GM21423 (cell line): ENCODE measurements at regions not wholly inside any gene's neighbourhood (a gene's known extent, or its start where the extent isn't known, plus 50 kb on each side); places are given as distances from the start of the nearest gene placed in this dataset.
"Not testable (repeated sequence)": the region's sequence is repeated elsewhere in the genome, so short reads cannot be mapped to it uniquely, and the experiment has no call there.

Experiments used
- ATAC-seq: cut with Tn5 transposase; IDR thresholded peaks from one replicate; pipeline ENCODE4 v1.9.1; 2021; ENCODE audit warnings: mild to moderate bottlenecking, moderate library complexity; ENCODE audit not compliant: unreplicated experiment

DNA sequence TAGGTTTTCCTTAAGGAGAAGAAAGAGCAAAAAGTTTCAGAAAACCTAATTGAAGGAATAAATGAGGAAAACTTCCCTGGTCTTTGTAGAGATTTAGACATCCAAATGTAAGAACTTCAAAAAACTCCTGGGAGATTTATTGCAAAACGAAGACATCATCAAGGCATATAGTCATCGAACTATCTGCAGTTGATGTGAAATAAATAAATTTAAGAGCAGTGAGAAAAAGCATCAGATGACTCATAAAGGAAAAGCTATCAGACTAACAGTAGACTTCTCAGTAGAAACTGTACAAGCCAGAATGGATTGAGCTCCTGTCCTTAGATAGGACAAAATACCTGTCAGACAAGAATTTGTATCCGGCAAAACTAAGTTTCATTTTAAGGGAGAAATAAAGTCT is 569.4 kb upstream of the ADAMTS5 start:
- no peak for ATAC-seq

DNA sequence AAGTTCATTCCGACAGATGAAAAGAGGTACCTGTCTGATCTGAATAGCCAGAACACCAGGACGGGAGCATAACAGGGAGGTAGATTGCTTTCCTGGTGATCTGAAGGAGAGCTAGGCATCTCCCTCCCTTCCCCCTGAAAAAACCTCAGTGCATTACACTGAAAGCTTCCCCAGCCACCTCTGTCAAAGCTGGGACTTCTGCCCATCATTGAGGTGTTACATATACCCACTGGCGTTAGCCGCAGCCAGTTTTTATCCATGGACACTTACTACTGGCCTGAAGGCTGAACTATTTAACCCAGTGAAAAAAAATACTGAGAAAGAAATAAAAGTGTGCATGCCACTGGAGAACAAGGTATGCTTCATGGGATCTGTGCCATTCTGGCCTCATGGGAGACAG is 568.3 kb upstream of the ADAMTS5 start:
- ATAC-seq = no peak

DNA sequence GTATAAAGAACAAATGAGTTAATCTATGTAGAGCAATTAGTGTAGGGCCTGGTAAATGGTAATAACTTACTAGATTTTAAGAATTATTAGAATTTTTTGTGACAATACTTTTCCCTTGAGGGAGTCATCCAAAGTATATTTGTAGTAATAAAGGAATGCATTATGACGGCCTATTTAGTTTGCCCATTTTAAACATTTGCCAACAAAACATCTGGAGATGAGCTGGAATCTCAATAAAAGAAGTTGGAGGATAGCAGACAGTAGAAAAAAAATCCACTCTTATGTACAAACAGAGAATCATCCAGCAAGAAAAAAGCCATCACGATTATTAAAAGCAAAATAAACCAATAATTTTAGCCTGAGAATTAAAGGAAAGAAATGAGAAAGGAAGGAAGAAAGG is 567.3 kb upstream of the ADAMTS5 start:
- no peak for ATAC-seq

DNA sequence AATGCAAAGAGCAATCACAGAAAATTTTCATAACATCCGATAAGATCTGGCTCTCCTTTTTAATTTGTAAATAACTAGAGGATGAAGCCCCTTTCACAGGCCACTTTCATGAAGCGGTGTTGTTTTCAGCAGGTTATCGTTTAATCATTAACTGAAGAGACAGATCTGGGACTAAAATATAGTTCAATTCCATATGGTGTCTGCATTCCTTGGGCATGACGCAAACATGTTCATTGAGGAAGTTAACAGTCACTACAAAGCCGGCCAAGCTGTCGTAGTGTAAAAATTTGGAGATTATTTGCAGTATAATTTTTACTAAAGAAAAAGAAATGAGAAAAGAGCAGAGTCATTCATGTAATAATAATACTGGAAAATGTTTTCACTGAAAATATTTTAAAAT is 565.2 kb upstream of the ADAMTS5 start:
- ATAC-seq = no peak

DNA sequence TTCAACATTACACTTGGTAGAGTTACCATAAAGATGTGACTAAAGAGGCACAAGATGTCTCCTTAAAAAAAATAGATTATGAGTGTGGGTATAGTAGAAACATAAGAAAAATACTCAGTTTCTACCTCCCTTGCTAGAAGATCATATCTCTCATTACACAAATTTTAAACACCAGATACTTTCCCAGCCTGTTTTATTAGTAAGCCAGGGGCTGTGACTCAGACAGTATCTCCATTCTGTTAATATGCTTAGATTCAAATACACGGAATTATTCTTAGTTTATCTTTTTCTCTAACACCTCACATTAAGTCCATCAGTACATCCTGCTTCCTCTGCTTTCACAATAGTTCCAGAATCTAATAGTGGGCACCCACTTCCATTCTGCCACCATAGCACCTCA is 561.8 kb upstream of the ADAMTS5 start:
- ATAC-seq = no peak

DNA sequence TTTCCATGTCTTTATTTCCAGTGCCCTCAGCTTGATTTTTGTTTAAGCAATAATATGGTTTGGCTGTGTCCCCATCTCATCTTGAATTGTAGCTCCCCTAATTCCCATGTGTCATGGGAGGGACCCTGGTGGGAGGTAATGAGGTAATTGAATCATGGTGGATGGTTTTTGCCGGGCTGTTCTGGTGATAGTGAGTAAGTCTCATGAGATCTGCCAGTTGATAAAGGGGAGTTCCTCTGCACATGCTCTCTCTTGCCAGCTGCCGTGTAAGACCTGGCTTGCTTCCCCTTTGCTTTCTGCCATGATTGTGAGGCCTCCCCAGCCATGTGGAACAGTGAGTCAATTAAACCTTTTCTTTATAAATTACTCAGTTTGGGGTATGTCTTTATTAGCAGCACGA is 559.6 kb upstream of the ADAMTS5 start:
- ATAC-seq = no peak

DNA sequence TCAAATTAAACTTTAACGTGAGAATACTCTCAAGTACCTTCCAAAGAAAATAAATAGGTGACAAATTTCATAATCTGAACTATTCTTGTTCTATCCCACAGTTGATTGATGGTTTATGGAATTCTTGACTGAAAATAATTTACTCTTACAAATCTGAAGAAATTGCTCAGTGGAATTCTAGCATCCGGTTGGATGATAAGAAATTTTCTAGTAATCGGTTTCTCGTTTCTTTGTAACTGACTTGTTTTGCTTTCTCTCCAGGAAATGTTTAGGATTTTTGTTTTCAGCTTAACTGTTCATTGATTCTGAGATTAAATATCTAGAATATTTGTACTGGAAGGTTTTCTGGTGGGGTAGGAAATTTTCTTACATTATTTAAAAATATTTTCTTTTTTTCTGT is 558.9 kb upstream of the ADAMTS5 start:
- no peak for ATAC-seq

DNA sequence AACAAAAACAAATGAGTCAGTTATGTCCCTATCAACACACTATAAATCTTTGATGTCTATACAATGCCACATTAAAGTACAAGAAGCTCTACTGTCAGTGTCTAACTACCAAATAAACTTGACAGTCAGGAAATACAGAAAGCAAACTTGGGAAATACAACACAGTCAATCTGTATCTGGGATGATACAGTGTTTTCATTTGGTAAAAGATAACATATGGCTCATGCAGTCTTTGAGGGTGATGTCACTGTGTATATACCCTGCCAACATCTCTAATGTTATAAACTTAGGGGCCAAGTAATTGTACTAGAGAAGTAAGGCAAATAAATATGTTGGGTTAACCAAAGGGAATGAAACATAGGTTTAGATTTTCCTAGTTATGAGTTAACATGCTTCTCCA is 552.5 kb upstream of the ADAMTS5 start:
- ATAC-seq = no peak

DNA sequence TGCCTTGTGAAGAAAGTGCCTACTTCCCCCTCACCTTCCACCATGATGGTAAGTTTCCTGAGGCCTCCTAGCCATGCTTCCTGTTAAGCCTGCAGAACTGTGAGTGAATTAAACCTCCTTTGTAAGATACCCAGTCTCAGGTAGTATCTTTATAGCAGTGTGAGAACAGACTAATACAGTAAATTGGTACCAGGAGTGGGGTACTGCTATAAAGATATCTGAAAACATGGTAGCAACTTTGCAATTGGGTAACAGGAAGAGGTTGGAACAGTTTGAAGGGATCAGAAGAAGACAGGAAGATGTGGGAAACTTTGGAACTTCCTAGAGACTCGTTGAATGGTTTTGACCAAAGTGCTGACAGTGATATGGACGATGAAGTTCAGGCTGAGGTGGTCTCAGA is 550.3 kb upstream of the ADAMTS5 start:
- ATAC-seq = not testable (repeated sequence)

DNA sequence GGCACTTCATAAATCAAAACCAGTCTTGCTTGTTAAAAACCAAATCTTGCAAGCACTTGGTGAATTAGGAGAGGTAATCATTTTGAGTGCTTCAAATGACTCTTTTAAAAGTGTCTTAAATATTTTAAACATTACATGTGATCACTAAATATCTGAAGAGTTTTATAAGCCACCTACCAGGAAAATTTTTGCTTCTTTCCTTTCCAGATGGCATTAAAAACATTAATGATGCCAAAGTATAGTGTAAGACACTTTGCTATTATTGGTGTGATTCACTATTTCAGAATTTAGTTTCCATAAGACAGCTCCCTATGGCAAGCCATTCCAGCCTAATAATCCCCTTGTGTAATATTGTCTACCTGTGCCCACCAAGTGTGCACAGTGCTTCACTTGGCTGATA is 548.8 kb upstream of the ADAMTS5 start:
- no peak for ATAC-seq

DNA sequence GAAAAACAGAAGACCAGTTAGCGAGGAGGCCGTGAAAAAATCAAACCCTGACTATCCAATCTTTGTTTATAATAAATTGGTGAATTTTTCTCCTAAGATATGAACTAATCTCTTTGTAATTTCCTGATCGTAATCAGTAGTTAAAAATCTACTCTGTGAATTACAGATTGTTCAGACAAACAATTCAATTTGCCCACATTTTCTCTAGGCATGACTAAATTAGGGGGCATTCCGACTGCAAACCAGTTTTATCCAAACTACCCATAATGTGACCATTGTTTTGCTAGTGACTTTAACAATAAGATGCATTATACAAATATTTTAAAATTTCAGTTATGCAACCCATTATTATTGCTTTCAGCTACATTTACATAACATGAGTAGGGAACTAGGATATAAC is 546.9 kb upstream of the ADAMTS5 start:
- no peak for ATAC-seq

DNA sequence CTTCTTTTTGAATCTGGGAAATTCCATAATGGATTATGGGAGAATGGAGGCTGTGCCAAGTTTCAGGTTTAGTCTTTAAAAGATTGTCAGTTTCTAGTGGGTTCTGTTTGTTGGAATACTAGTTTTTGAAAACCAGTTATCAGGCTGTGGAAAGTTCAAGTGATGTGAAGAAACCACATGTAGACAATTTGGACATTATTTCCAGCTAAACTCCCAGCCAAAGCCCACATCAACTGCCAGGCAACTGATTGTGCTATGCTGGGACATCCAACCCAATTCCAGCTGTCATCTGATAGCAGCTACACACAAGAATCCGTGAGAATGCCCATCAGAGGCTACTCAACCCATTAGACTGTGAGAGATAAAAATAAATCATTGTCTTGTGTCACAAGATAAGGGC is 546.1 kb upstream of the ADAMTS5 start:
- ATAC-seq = no peak

DNA sequence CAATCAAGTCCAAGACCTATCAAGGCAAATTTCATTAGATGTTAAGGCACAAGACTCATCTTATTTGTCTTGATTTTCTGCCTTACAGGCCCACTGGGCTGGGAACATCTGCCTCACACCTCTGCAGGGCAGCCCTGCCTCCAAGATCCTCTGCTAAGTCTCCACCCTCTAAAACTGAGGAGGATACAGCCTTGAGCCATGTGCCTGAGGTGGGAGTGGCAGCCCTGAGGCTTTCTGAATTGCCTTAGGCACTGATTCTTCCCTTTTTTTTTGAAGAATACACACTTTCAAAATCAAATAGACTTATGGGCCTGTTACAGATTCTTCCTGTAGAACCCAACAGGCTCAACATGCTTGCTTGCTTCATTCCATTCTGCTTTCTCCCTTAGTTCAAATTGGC is 544.3 kb upstream of the ADAMTS5 start:
- ATAC-seq = no peak

DNA sequence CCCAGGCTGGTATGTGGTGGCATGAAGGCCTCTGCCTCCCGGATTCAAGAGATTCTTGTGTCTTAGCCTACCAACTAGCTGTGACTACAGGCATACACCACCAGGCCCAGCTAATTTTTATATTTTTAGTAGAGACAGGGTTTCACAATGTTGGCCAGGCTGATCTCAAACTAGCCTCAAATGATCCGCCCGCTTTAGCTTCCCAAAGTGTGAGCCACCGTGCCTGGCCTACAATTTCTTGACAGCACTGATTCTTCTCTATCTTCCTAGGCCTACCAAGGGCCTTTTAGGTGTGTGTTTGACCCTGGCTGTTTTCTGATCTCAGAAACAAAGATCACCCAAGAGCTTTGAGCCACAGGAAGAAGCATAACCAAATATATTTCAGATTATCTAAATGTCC is 540.8 kb upstream of the ADAMTS5 start:
- ATAC-seq = no peak

DNA sequence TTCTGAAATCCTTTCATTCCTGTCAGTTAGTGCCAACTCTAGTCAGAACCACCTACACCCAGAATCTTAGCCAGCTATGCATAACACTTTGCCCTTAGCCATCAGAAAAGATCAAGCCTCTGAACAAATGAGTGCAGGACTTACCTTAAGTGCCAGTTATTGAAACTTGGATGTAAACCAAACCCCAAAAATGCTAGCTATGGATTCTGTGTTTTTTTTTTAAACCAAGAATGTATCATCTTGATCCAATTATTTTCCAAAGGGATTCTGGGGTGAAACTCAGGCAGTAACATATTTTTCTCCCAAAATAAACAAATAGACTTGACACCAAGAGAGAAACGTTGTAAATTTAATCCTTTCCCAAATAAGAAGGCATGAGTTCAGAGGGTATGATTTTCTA is 538.6 kb upstream of the ADAMTS5 start:
- ATAC-seq = no peak

DNA sequence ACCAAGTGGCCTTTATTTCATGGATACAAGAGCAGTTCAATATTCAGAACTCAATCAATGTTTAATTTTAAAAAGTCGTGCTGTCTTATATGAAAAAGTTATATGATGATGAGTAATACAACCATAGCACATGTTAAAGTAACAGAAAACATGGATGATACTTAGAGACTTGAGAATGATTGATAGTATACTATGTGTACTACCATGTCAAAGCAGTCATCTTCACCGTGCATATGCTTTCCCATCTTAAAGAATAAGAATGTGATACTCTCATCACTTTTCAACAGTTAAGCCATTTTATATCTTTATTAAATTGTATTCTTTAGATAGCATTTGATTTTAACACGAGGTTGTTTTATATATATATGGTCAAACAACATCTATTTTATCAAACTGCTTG is 535.9 kb upstream of the ADAMTS5 start:
- no peak for ATAC-seq

DNA sequence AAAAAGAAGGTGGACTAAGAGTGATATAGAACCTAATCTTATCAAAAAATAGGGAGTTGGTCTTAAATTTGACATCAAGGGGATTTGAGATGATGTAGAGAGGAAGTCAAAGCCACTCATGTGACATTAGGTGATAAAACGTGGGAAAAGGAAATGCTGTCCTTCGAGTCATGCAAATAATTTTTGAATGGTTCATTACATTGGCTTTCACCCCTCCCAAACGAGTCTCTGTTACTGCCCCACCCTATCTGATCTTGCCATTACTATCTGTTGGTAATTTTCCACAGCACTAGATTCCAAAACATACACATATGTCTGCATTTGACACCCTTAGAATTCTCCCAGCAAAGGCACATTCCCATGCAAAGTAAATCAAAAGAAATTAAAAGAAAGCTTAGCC is 531.1 kb upstream of the ADAMTS5 start:
- ATAC-seq = no peak

DNA sequence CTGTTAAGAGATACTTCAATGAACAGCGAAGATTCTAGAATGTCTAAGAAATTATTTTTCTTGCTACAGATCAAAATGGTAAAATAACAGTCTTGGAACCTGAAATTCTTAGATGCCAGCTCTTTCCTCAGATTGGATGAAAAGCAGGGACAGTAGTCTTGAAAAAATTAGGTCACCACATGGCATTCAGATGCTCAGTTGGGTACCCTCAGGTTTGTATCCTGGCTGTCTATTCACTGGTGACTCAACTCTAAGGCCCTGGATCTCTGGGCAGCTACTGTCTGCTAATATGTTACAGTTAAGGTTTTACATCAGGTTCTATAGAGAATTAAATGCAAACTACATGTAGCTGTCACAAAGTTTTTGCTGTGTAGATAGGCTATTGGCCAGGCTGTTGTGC is 528.9 kb upstream of the ADAMTS5 start:
- ATAC-seq = no peak

DNA sequence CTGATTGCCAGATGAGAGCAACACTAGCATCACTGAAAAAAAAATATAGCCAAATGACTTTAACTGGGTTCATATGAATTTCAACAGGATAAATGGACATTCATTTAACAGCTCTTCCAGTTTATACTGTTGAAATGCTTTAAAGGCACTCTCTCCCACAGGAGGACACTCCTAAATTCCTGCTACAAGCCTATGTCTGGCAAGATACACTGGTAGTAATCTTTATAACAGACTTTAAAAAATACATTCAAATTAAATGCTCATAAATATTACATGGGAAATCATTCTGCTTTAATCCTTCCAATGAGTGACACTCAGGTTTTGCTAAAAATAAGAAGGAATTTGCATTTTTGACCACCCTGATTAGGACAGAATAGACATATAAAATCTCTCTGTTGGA is 526.7 kb upstream of the ADAMTS5 start:
- no peak for ATAC-seq

DNA sequence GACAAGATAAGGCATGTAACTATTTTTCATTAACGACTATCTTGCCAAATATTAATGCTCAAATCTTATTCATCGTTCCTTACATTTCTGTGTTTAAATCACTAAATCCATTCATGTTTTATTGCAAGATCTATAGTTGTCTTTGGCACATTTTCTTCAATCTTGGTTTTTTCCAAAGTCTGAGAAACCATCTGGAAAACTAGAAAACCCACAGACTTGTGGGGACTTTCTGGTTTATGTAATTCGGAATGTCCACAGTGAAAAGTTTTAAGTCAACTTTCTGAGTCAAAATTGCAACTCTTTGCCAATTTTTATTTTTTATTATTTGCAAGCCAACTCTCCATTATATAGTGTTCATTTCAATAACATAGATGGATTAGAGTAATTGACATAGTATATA is 520.8 kb upstream of the ADAMTS5 start:
- no peak for ATAC-seq

DNA sequence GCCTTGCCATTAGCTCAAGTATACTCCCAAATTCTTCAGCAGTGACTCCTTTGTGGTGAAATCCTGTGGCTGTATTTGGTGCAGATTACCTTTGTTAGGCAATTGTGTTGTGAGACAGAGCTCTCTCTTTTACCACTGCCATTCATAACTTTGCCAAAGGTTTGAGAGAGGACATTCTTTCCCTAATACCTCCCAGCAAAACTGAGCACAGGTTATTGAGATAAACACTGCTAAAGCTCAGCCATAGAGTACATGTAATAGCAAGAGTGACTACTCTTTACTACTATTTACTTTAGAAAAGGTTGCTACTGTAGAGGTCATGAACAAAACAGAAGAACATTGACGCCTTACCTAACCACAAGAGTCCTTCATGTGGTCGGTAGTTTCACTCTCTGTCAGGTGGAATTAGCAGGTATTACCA is 514.0 kb upstream of the ADAMTS5 start:
- no peak for ATAC-seq

DNA sequence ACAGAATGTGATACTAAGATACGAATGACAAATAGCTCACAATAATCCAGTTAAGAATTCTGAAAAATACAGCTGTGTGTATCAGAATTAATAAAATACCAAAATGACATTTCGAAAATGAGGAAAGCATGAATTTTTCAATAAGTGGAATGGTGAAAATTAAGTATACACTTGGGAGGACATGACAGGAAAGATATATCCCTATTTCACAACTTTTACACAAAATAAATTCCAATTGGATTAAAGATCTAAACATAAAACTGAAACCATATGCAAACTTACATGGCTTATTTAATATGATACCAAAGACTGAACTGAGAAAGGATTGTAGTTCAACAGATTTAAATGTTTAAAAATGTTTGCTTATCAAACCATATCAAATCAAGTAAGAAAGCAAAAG is 510.4 kb upstream of the ADAMTS5 start:
- ATAC-seq = no peak

DNA sequence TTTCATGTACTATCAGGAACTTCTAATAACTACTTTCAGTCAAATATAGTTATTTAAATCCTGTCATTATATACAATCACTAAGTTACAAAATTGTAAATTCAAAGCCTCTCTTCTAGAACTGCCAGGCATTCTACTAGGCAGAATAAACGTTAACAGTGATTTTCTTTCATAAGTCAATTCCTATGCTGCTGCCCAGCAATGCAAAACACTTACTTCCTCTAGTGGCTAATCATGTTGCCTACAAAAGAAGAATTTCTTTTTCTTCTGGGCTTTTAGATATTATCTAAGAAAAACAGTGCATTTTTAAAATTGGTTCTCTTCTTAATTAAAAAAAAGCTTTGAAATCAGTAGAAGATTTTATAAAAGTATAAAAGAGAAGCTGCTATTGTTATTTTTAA is 509.8 kb upstream of the ADAMTS5 start:
- no peak for ATAC-seq

DNA sequence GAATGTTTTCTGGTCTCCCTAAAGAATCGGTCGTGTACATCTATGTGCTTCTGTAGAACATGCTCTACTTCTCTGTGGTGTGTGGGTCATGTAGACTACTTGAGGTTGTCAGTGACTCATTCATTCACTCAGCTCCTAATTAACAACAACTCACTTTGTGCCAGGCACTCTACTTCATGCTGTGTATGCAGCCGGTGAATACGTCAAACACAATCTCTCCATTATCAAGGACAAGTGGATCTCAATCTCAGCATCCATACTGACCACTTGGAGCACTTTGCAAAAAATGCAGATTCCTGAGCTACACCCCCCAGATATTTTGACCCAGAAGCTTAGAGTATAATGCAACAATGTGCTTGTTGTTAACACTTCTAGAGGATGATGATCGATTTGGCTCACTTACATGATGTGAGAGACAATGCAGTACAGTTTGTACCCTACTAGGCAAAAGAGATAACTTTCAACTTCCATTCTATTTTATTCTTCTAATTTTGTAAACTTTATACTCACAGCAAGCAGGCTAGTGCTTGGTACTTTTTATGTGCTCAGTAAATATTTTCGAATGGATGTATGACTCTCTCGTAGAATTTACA is 508.6 kb upstream of the ADAMTS5 start:
- no peak for ATAC-seq
